SH-SY5Y (cell line): ENCODE measurements at regions not wholly inside any gene's neighbourhood (a gene's known extent, or its start where the extent isn't known, plus 50 kb on each side); places are given as distances from the start of the nearest gene placed in this dataset.

ENCODE experiments used
- GATA2 ChIP-seq: IDR thresholded peaks from 2 replicates; pipeline ENCODE4 v1.6.1; 2011; ENCODE audit warnings: mild to moderate bottlenecking, low read depth, low read length
- GATA3 ChIP-seq: IDR thresholded peaks from 2 replicates; pipeline ENCODE4 v1.6.1; 2011; ENCODE audit warnings: low read depth, mild to moderate bottlenecking, low read length, moderate library complexity

DNA sequence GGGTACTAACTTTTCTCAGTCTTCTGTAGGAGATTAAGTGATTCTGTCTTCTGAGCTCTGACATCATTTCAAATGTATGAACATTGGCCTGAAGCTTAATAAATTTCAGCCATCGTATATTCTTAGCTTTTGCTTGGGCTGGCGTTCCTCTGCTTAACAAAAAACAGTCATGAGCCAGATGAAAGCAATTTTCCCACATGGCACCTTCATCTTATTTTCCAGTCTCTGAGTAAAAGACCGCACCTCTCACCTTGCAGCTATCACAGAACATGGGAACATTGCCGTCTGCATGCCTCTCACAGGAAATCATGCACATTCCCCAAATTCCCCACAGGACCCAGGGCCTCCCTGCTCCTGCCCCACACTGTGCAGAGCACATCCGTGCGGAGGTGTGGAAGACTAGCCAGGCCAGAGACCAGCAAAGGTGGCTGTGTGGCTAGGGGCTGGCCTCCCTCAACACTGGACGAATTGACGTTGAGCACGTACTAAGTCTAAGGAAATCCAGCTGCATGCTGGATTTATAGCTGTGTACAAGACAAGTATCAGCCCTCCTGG is 531.8 kb upstream of the ID2 start:
- TF ChIP-seq GATA3, result no peak
- no peak for TF ChIP-seq GATA2

DNA sequence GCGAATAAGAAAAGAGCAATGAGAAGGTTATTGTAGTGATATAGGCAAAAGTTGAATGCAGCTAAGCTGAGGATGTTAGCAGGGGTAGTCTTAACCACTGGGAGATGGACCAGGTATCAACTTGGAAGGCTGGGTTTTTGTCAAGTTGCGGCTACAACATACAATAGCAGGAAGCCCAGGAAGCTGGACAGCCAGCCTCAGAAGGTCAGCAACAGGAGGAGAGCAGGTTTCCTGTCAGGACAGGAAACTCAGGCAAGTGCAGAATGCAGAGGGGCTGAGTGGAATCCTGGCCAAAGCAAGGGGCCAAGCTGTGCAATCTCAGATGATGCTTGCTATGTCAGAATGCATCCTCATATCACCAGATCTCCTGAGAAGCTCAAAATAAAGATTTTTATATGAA is 530.0 kb upstream of the ID2 start:
- no peak for TF ChIP-seq GATA3
- no peak for TF ChIP-seq GATA2

DNA sequence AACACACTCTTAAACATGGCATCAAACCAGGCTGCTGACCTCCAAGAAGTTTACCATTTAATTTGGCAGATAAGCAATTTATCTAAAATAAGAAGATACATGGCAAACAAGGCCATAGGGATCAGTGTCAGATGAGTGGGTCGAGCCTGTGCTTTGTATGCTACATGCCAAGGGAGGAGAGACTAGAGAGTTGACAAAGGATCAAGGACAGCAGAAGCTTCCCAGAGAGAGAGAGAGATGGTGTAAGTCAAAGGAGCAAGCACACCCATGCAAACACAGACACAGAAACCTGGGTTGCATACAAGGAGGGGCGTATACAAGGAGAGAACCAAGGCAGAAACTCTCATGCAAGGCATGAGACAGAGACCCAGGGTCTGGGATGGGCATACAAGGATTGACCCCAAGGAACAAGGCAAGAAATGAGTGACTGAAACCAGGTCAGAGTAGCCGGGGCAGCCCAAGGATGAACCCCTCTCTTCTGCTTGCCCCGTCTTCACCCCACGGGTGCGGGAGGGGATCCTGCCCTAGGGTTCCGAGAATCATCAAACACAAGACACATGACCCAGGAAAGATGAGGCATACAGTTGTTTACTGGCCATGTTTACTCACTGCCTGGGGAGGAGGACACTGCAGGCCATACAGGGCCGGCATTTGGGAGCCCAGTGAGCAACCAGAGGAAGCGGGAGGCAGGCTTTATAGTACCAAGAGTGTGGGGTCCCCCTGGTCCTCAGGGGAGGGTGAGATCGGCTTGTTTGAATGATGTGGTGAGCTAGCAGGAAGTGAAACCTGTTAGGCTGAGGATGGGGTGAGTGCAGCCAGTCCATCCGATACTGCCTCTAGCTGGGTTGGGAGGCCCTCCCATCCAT is 529.2 kb upstream of the ID2 start:
- no peak for TF ChIP-seq GATA2
- no peak for TF ChIP-seq GATA3

DNA sequence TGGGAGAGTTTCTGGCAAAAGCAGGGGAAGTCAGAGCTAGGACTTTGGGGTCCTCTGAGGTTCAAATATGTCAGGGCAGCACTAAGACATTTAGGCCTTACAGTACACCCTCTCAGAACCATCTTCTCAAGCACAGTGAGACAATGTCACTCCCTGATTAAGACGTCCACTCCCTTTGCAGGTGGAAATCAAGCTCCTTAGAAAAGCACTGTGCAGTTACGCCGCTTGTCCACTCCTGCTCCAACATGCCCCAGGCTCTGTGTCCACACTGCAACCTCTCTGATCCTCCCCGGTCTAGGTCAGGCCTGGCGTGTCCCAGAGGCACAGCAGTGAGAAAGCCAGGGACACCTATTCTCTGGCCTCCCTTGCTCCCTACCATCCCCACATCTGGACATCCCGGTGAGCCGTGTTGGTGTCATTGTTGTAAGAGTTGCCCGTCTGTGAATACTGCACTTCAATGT is 528.6 kb upstream of the ID2 start:
- no peak for TF ChIP-seq GATA2
- TF ChIP-seq GATA3, result no peak

DNA sequence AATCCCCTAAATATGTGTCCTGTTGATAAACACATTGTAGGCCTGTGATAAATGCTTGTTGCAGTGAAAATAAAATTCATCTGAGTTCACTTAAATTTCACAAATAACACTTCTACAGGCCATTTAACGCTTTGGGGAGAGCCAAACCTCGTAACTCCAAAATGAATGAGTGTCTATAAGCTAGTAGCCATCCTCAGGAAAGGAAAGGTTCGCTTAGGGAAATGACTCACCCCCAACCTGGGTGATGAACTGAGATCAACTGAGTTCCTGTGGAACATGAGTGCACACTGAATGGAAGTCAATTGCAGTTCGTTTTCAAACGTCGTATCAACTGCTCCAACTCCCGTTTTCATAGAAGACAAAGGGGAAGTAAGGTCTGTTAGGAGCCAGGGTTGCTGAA is 527.6 kb upstream of the ID2 start:
- TF ChIP-seq GATA2 (no peak), GATA3 (no peak)

DNA sequence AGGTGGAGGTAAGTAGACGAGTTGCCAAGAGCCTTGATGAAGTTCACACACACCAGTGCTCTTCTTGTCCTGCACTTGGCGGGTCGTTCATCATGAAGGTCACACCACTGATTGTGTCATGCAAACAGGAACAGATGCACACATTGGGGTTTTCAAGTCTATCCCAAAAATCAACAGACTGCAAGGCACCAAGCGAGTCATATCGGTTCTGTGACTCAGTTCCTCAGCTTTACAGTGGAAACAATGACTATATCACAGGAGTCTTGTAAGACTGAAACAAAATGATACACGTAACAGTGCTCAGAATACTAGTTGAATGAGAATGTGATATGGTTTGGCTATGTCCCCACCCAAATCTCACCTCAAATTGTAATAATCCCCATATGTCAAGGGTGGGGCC is 526.9 kb upstream of the ID2 start:
- TF ChIP-seq GATA2 (no peak), GATA3 (no peak)

DNA sequence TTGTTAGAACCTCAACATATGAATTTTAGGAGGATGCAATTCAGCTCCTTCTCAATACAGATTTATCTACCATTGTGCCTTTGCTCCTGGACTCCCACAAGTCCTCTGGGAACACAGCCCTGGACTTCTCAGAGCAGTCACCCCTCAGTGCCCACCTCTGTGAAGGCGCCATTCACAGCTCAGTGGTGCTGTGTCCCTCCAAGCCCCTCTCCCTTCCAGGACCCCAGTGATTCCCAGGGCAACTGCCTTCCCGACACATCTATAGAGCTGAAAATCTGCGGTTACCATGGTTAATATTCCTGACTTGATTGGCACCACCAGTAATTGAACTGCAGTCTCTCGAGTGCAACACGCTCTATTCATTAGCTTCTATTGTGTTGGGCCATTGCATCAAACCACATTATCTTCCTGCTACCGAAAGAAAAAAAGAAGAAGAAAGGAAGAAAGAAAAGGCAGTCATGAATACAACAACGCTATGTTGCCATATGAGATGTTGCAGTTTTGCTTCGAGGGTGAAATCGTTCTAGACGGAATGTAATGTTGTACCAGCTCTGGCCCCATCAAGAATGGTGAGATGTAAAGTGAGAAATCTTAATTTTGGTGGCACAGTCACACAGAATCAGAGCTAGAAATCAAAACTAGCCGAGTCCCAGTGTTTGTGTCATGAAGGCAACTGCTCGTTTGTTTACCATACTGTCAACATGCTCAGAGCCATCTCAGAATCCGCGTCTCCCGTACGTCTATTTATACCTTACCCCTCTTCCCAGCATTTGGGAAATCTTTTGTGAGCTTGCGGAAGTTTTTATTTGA is 524.0 kb upstream of the ID2 start:
- TF ChIP-seq GATA2 (no peak), GATA3 (no peak)

DNA sequence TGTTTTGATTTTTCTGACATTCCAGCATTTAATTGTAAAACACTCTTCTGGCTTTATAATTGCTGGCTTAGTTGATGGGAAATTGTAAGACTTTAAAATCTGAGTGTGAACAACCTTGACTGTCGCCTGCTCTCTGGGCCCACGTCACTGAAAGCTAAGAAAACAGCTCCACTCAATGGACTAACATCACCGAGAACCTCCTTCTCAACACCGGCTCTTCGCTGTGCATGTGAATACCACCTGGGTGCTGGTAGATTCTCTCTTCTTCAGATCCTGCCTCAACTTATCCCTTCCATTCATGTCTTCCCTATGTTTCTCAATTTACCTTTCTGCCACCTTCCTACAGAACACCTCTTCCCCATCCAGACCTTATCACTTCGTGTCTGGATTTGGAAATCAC is 523.1 kb upstream of the ID2 start:
- TF ChIP-seq GATA3 (no peak), GATA2 (no peak)

DNA sequence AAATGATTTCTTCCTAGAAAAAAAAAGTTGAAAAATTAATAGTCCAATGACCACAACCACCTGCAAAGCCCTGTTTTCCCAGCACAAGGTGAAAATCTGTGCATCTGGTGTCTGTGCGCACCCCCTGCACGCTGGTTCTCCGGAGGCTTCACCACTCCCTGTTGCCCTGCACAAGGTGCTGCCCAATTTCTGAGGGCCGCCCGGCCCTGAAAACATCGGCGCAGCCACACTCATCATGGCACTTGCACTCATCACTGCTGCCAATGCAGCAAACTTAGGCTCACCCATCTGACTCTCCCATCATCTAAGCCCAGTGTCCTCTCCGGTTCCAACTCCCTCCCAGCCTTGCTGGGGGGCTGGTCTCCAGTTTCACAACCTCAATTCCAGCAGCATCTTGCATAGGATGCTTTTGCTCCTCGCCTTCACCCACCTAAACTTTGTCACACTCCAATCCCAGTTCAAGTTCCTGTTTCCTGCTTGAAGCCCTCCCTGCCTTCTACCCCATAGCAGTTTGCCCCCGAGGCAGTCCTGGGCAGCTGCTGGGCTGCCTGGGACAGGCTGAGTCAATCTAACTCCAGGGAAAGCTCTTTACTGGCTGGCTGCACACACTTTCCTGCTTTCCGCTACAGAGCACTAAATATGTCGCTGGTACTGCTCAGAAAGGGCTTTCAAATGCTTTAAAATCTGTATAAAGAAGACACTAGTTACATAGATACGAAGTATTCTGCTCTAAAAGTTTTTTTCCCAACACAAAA is 522.5 kb upstream of the ID2 start:
- TF ChIP-seq GATA3, result no peak
- TF ChIP-seq GATA2, result no peak

DNA sequence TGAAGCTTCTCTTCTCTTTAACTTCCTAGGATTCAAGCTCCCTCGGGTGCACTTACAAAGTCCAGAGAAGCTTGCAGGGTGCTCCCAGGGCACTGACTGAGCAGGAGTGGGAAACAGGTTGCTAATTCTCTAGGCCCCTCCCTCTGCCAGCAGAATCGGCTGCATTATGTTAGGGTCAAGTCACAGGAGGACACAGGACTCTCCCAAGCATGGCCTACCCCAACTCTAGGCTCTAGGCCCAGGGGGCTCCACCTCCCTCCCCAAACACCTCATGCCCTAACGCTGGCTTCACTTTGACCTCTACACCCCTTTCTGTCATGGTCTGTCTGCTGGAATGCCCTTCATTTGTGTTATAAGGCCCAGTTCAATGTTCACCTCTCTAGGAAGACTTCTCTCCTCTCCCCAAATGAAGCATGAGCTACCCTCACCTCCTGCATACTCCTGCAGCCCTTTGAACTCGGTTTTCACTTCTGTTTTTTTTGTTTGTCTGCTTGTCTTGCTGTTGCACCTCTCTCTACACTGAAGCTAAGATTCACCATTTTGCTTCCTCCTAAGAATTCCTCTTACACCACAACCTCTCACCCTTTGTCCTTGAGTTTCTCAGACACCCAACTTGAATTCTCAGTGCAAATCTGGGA is 521.8 kb upstream of the ID2 start:
- TF ChIP-seq GATA2 (no peak), GATA3 (no peak)

DNA sequence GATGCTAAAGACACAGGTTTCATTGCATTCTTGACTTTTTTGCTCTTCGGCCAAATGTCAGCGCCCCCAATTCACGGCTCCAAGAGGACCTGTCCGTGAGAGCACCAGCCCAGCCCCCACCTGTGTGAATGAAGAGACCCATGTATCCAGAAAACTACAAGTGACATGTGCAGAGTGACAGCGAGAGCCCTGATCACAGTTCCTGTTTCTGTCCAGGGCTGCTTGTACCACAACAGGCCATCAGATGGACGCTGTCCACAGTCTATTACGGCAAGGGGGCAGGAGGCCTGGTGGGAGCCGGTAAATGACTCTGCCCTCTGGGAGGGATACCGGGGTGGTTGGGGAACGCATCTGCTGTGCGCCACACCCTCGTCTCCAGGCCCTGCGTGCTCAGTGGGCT is 520.9 kb upstream of the ID2 start:
- no peak for TF ChIP-seq GATA3

DNA sequence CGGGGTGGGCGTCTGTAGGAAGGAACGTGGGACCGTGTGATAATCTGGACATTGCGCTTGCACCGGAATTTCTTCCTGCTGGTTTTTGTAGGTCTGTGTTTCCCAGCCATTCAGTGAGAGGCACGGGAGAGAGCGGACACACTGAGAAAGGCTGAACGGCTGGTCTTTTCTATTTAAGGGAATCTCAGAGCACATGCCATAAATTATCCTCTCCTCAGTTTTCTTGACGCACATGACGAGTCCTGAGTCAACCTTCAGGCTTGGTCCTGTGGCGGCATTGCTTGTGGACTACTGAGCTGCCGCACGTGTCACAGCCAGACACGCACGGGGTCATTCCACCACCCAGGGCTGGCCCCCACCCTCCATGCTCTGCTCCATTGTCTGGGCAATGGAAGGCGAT is 519.3 kb upstream of the ID2 start:
- TF ChIP-seq GATA2, result no peak
- no peak for TF ChIP-seq GATA3

DNA sequence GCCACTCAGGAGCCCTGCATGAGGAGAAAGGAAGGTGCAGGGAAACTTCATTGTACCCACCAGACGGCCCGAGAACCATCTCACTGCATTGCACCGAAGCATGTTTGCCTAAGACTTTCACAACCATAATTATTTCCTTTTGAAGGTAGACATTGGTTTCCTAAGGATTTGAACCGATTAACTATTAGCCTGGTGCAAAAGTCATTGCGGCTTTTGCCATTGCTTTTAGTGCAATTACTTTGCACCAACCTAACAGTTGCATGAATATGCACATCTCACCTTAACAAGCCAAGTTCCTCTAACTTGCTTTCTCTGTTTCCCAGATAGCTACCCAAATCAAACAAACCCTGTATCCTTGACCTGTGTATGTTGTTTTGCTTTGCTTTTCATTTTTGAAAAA is 516.3 kb upstream of the ID2 start:
- no peak for TF ChIP-seq GATA3
